ENCODE measurements at regions not wholly inside any gene's neighbourhood (a gene's known extent, or its start where the extent isn't known, plus 50 kb on each side); places are given as distances from the start of the nearest gene placed in this dataset.

DNA sequence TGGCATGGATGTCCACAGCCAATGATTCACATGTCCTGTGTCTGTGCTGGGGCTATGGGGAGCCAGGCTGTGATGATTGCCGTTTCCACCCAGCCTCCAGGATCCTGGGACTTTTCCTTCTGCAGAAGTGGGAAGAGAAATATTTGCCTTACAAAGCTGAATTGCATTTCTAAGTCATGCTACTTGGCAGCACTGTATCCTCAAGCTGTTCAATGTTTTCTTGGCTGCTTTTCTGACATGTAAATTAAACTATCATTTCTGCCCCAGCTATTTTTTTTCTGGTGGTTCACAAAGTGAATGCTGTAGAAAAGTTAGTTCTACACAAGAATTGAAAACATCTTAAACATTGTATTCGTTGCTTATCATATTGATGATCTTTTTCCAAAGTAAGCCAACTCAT, 51.9 kb upstream of the TCERG1L start:
- Histone ChIP-seq H3K79me2 (replicated peaks; ENCODE audit: insufficient read depth, low read length) (no peaks in the 10 kb centered on the region), H3F3A (ENCODE audit: insufficient read depth, low read length, poor library complexity, severe bottlenecking) (no peaks in the 10 kb centered on the region), H2AFZ (ENCODE audit: low read depth, low read length) (no peak overlapping the region), H3K4me3 (ENCODE audit: low read length) (no peak overlapping the region), H3K27me3 (ENCODE audit: insufficient read depth, low read depth, low read length) (no peaks in the 10 kb centered on the region), H3K4me2 (ENCODE audit: low read length) (no peak overlapping the region), H4K20me1 (ENCODE audit: insufficient read depth) (no peaks in the 10 kb centered on the region), H3K9me2 (ENCODE audit: insufficient read depth, low read length) (no peaks in the 10 kb centered on the region), H3K36me3 (ENCODE audit: insufficient read depth, low read length) (no peaks in the 10 kb centered on the region), H3K9me3 (ENCODE audit: low read length) (no peaks in the 10 kb centered on the region), H3K9ac (ENCODE audit: low read length) (no peak overlapping the region), H3K27ac (ENCODE audit: low read length) (no peak overlapping the region)
- no peak for TF ChIP-seq TAF1 (IDR thresholded peaks at IDR 0.05; ENCODE audit: low read depth)
- TF ChIP-seq POLR2AphosphoS5 (IDR thresholded peaks at IDR 0.05): no peak
- TF ChIP-seq RAD21 (conservative IDR thresholded peaks at IDR 0.05): no peak
- no peak for TF ChIP-seq EP300 (conservative IDR thresholded peaks at IDR 0.05; ENCODE audit: poor library complexity, severe bottlenecking)
- no peak for TF ChIP-seq MXI1 (conservative IDR thresholded peaks at IDR 0.05; ENCODE audit: poor library complexity, severe bottlenecking)
- TF ChIP-seq SMC3 (conservative IDR thresholded peaks at IDR 0.05; ENCODE audit: poor library complexity): no peak
- TF ChIP-seq EZH2 (IDR thresholded peaks at IDR 0.05; ENCODE audit: borderline replicate concordance, insufficient read depth, low read length, poor library complexity, severe bottlenecking): no peak
- TF ChIP-seq, protein P1, sequence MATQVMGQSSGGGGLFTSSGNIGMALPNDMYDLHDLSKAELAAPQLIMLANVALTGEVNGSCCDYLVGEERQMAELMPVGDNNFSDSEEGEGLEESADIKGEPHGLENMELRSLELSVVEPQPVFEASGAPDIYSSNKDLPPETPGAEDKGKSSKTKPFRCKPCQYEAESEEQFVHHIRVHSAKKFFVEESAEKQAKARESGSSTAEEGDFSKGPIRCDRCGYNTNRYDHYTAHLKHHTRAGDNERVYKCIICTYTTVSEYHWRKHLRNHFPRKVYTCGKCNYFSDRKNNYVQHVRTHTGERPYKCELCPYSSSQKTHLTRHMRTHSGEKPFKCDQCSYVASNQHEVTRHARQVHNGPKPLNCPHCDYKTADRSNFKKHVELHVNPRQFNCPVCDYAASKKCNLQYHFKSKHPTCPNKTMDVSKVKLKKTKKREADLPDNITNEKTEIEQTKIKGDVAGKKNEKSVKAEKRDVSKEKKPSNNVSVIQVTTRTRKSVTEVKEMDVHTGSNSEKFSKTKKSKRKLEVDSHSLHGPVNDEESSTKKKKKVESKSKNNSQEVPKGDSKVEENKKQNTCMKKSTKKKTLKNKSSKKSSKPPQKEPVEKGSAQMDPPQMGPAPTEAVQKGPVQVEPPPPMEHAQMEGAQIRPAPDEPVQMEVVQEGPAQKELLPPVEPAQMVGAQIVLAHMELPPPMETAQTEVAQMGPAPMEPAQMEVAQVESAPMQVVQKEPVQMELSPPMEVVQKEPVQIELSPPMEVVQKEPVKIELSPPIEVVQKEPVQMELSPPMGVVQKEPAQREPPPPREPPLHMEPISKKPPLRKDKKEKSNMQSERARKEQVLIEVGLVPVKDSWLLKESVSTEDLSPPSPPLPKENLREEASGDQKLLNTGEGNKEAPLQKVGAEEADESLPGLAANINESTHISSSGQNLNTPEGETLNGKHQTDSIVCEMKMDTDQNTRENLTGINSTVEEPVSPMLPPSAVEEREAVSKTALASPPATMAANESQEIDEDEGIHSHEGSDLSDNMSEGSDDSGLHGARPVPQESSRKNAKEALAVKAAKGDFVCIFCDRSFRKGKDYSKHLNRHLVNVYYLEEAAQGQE (IDR thresholded peaks at IDR 0.05; ENCODE audit: borderline replicate concordance): no peak
- TF ChIP-seq, protein P2, sequence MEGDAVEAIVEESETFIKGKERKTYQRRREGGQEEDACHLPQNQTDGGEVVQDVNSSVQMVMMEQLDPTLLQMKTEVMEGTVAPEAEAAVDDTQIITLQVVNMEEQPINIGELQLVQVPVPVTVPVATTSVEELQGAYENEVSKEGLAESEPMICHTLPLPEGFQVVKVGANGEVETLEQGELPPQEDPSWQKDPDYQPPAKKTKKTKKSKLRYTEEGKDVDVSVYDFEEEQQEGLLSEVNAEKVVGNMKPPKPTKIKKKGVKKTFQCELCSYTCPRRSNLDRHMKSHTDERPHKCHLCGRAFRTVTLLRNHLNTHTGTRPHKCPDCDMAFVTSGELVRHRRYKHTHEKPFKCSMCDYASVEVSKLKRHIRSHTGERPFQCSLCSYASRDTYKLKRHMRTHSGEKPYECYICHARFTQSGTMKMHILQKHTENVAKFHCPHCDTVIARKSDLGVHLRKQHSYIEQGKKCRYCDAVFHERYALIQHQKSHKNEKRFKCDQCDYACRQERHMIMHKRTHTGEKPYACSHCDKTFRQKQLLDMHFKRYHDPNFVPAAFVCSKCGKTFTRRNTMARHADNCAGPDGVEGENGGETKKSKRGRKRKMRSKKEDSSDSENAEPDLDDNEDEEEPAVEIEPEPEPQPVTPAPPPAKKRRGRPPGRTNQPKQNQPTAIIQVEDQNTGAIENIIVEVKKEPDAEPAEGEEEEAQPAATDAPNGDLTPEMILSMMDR (IDR thresholded peaks at IDR 0.05; ENCODE audit: poor library complexity, severe bottlenecking): no peak

DNA sequence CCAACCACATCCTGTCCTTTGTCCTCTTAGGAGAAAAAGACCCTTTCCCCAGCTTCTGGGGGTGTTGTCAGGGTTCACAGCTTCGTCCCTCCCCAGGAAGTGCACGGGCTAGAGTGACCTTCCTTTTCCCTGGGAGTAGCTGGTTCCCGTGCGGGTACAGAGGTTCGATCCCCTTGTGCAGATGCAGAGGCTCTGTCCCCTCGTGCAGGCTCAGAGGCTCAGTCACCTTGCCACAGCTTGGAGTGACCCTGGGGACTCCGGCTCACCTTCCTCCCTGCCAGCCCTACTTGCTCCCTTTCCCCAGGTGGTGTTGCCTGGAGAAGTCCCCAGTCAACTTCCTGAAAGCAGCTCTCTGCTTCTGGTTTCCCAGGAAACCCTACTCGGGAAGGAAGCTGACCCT, 60.0 kb upstream of the TCERG1L start:
- H3K9me3 ChIP-seq (ENCODE audit: low read length): no peaks in the 10 kb centered on the region
- H4K20me1 ChIP-seq (ENCODE audit: insufficient read depth): no peaks in the 10 kb centered on the region
- H3K27me3 ChIP-seq (ENCODE audit: insufficient read depth, low read depth, low read length): no peaks in the 10 kb centered on the region
- H3K79me2 ChIP-seq (replicated peaks; ENCODE audit: insufficient read depth, low read length): no peaks in the 10 kb centered on the region
- no peak overlapping the region for H3K4me3 ChIP-seq (ENCODE audit: low read length)
- H3F3A ChIP-seq (ENCODE audit: insufficient read depth, low read length, poor library complexity, severe bottlenecking): no peaks in the 10 kb centered on the region
- no peak overlapping the region for H3K9ac ChIP-seq (ENCODE audit: low read length)
- no peak overlapping the region for H3K4me2 ChIP-seq (ENCODE audit: low read length)
- TF ChIP-seq, protein P1 (IDR thresholded peaks at IDR 0.05; ENCODE audit: borderline replicate concordance): no peak
- TF ChIP-seq MXI1 (conservative IDR thresholded peaks at IDR 0.05; ENCODE audit: poor library complexity, severe bottlenecking): no peak
- TF ChIP-seq POLR2AphosphoS5 (IDR thresholded peaks at IDR 0.05): no peak
- TF ChIP-seq EZH2 (IDR thresholded peaks at IDR 0.05; ENCODE audit: borderline replicate concordance, insufficient read depth, low read length, poor library complexity, severe bottlenecking): no peak
- TF ChIP-seq RAD21 (conservative IDR thresholded peaks at IDR 0.05): no peak
- TF ChIP-seq EP300 (conservative IDR thresholded peaks at IDR 0.05; ENCODE audit: poor library complexity, severe bottlenecking): no peak
- TF ChIP-seq, protein P2 (IDR thresholded peaks at IDR 0.05; ENCODE audit: poor library complexity, severe bottlenecking): no peak
- no peak for TF ChIP-seq TAF1 (IDR thresholded peaks at IDR 0.05; ENCODE audit: low read depth)
- no peak for TF ChIP-seq SMC3 (conservative IDR thresholded peaks at IDR 0.05; ENCODE audit: poor library complexity)
- no peak overlapping the region for H2AFZ ChIP-seq (ENCODE audit: low read depth, low read length)
- H3K9me2 ChIP-seq (ENCODE audit: insufficient read depth, low read length): no peaks in the 10 kb centered on the region
- H3K36me3 ChIP-seq (ENCODE audit: insufficient read depth, low read length): no peaks in the 10 kb centered on the region
- H3K27ac ChIP-seq (ENCODE audit: low read length): no peak overlapping the region
